ENCODE measurements at regions not wholly inside any gene's neighbourhood (a gene's known extent, or its start where the extent isn't known, plus 50 kb on each side); places are given as distances from the start of the nearest gene placed in this dataset.

GRCh38 chr7:39894904-39895303 lies 55.2 kb upstream of the CDK13 start:
- no TSS peak for BruUV-seq (replicated peaks)
- H3K9me3 ChIP-seq (replicated peaks; ENCODE audit: control insufficient read depth, insufficient read depth, low read depth, low read length), result no peaks in the 10 kb centered on the region
- TF ChIP-seq, protein P1, sequence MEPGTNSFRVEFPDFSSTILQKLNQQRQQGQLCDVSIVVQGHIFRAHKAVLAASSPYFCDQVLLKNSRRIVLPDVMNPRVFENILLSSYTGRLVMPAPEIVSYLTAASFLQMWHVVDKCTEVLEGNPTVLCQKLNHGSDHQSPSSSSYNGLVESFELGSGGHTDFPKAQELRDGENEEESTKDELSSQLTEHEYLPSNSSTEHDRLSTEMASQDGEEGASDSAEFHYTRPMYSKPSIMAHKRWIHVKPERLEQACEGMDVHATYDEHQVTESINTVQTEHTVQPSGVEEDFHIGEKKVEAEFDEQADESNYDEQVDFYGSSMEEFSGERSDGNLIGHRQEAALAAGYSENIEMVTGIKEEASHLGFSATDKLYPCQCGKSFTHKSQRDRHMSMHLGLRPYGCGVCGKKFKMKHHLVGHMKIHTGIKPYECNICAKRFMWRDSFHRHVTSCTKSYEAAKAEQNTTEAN (CRISPR knock-in tag; IDR thresholded peaks at IDR 0.05), result no peak
- TF ChIP-seq HNRNPH1 (optimal IDR thresholded peaks at IDR 0.05; ENCODE audit: low read depth, low read length) (no peak), ZKSCAN8 (CRISPR knock-in tag; IDR thresholded peaks at IDR 0.05) (no peak), ZC3H4 (CRISPR knock-in tag; IDR thresholded peaks at IDR 0.05; ENCODE audit: borderline replicate concordance) (no peak), KDM1A (IDR thresholded peaks at IDR 0.05) (no peak), HMG20B (CRISPR knock-in tag; IDR thresholded peaks at IDR 0.05) (no peak), POLR3G (IDR thresholded peaks at IDR 0.05; ENCODE audit: extremely low read depth, insufficient read length, insufficient replicate concordance) (no peak)
- no peak overlapping the region for H3K9ac ChIP-seq (ENCODE audit: insufficient read depth in 1 of 2, low read depth in 2 of 2, low read length in 2 of 2)
- ChIA-PET POLR2A (interaction anchor here (1.1 kb wide), 1 partner anchor 8 kb away, joined by 3 read pairs; no protein-coding TSS in a partner anchor), CTCF (ENCODE audit: low intra/inter-chr PET ratio) (no interaction called here)
- no peak overlapping the region for H3K27ac ChIP-seq (ENCODE audit: extremely low read depth, low read depth, low read length)
- H2AFZ ChIP-seq (ENCODE audit: low read depth, low read length), result no peak overlapping the region
- FAIRE-seq (no peak), DNase-seq (ENCODE audit: extremely low read depth in 1 of 4, low spot score in 3 of 4) (no peak), ATAC-seq (no peak)
- H3K4me1 ChIP-seq (replicated peaks in 1 of 2; ENCODE audit: control insufficient read depth in 2 of 2, insufficient read depth in 2 of 2, low read length in 2 of 2), result no peaks in the 10 kb centered on the region
- H3K27me3 ChIP-seq (ENCODE audit: control insufficient read depth in 2 of 2, insufficient read depth in 2 of 2, low read length in 2 of 2), result peaks cover 2 to 25% of the 10 kb centered on the region in 2 experiments; a peak in 4 of 5 replicates
- no peaks in the 10 kb centered on the region for H3K36me3 ChIP-seq (ENCODE audit: control insufficient read depth, insufficient read depth, low read length)
- in situ Hi-C loops (cut with MboI), result loop anchor here (5.0 kb wide), 1 partner anchor 157 kb away; no protein-coding TSS in a partner anchor
- H3K4me3 ChIP-seq, result no peak overlapping the region
- no peak overlapping the region for H3K4me2 ChIP-seq (ENCODE audit: insufficient read depth, low read length)
- no peaks in the 10 kb centered on the region for H3K9me1 ChIP-seq (ENCODE audit: control insufficient read depth, insufficient read depth, low read length)
- no peaks in the 10 kb centered on the region for H3K79me2 ChIP-seq (ENCODE audit: control insufficient read depth, insufficient read depth, low read length)
- intact Hi-C loops (cut with micrococcal nuclease), result no loop called here
- no peaks in the 10 kb centered on the region for H4K20me1 ChIP-seq (replicated peaks; ENCODE audit: control insufficient read depth, insufficient read depth, low read length)
- 5% methylated on average over 2 of the region's 2 CpGs for WGBS (ENCODE audit: insufficient coverage, low coverage, missing lambda C conversion rate)

Measured in K562 (cell line).